ENCODE measurements at regions not wholly inside any gene's neighbourhood (a gene's known extent, or its start where the extent isn't known, plus 50 kb on each side); places are given as distances from the start of the nearest gene placed in this dataset.

DNA sequence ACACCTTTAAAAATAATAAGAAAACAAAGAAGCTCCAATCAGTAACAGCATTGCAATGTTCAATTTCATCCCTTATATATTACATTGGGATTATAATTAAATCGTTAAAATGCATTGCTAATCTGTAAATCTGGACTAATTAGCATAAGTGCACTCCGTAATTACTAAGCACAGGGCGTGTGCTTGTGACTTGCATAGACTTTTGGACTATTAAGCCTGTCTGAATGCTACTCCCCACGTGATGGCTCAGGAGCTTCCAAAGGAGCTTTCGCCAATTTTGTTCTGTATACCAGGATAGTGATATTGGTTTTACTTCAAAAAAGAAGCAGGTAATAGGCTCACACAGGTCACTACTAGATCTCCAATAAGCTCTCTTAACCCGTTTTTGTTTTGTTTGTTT, 497.1 kb downstream of the SMARCA1 start:
- WGBS (ENCODE audit: missing lambda C conversion rate): 27% methylated on average over 6 of the region's 6 CpGs
- no peak for FAIRE-seq
- Histone ChIP-seq H3K9me3 (no peaks in the 10 kb centered on the region), H3K4me2 (no peak overlapping the region), H3K27ac (no peak overlapping the region), H3K4me3 (no peak overlapping the region), H3K4me1 (no peaks in the 10 kb centered on the region)
- TF ChIP-seq EHF (CRISPR knock-in tag; IDR thresholded peaks at IDR 0.05) (no peak), EHMT2 (IDR thresholded peaks at IDR 0.05; ENCODE audit: low read depth) (no peak), CEBPB (IDR thresholded peaks at IDR 0.05) (no peak), ZFP36 (IDR thresholded peaks at IDR 0.05; ENCODE audit: borderline replicate concordance, partially characterized antibody) (no peak)
- ATAC-seq: no peak
- no peak for DNase-seq (ENCODE audit: low read depth in 1 of 2, low spot score in 1 of 2)
- POLR2A ChIA-PET: no interaction called here
- CTCF ChIA-PET: no interaction called here

DNA sequence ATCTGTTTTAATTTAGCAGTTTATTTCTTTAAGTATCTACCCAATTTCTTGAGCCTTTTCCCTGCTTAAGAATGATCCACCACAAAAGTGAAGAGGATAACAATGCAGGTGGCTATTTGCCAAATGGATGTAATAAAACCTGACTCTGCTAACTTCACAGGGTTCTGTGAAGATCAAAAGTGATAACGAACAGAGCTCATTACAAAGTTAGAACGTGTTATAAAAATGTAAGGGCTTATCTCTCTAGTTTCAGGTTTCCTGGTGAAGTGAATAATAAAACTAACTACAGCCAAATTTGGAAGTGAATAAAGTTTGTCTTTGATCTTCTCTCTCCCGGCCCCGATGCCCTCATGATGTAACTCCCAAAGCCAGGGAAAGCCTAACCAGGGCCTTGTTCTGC, 497.9 kb downstream of the SMARCA1 start:
- TF ChIP-seq HDAC2 (IDR thresholded peaks at IDR 0.05) (no peak), CEBPB (IDR thresholded peaks at IDR 0.05) (no peak), ZNF302 (CRISPR knock-in tag; IDR thresholded peaks at IDR 0.05) (no peak), EHMT2 (IDR thresholded peaks at IDR 0.05; ENCODE audit: low read depth) (no peak), CHD4 (IDR thresholded peaks at IDR 0.05; ENCODE audit: borderline replicate concordance) (no peak), FOXS1 (CRISPR knock-in tag; IDR thresholded peaks at IDR 0.05) (no peak), FOSL2 (IDR thresholded peaks at IDR 0.05) (no peak), FOSL2 (CRISPR knock-in tag; IDR thresholded peaks at IDR 0.05) (no peak), GATA3 (IDR thresholded peaks at IDR 0.05; ENCODE audit: borderline replicate concordance) (no peak), JUN (IDR thresholded peaks at IDR 0.05) (no peak), NFE2L2 (conservative IDR thresholded peaks at IDR 0.05; ENCODE audit: low read length) (no peak), ESRRA (IDR thresholded peaks at IDR 0.05; ENCODE audit: borderline replicate concordance, low read length) (no peak), CBX2 (IDR thresholded peaks at IDR 0.05; ENCODE audit: borderline replicate concordance, low read depth) (no peak), EP300 (IDR thresholded peaks at IDR 0.05) (no peak), POLR2AphosphoS2 (conservative IDR thresholded peaks at IDR 0.05; ENCODE audit: low read length) (no peak), RARB (CRISPR knock-in tag; IDR thresholded peaks at IDR 0.05) (no peak)
- TF ChIP-seq, protein P1, sequence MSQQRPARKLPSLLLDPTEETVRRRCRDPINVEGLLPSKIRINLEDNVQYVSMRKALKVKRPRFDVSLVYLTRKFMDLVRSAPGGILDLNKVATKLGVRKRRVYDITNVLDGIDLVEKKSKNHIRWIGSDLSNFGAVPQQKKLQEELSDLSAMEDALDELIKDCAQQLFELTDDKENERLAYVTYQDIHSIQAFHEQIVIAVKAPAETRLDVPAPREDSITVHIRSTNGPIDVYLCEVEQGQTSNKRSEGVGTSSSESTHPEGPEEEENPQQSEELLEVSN (IDR thresholded peaks at IDR 0.05; ENCODE audit: borderline replicate concordance, low read depth): no peak
- TF ChIP-seq, protein P2, sequence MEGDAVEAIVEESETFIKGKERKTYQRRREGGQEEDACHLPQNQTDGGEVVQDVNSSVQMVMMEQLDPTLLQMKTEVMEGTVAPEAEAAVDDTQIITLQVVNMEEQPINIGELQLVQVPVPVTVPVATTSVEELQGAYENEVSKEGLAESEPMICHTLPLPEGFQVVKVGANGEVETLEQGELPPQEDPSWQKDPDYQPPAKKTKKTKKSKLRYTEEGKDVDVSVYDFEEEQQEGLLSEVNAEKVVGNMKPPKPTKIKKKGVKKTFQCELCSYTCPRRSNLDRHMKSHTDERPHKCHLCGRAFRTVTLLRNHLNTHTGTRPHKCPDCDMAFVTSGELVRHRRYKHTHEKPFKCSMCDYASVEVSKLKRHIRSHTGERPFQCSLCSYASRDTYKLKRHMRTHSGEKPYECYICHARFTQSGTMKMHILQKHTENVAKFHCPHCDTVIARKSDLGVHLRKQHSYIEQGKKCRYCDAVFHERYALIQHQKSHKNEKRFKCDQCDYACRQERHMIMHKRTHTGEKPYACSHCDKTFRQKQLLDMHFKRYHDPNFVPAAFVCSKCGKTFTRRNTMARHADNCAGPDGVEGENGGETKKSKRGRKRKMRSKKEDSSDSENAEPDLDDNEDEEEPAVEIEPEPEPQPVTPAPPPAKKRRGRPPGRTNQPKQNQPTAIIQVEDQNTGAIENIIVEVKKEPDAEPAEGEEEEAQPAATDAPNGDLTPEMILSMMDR (IDR thresholded peaks at IDR 0.05): no peak
- TF ChIP-seq, protein P3, sequence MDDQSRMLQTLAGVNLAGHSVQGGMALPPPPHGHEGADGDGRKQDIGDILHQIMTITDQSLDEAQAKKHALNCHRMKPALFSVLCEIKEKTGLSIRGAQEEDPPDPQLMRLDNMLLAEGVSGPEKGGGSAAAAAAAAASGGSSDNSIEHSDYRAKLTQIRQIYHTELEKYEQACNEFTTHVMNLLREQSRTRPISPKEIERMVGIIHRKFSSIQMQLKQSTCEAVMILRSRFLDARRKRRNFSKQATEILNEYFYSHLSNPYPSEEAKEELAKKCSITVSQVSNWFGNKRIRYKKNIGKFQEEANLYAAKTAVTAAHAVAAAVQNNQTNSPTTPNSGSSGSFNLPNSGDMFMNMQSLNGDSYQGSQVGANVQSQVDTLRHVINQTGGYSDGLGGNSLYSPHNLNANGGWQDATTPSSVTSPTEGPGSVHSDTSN (IDR thresholded peaks at IDR 0.05): no peak
- TF ChIP-seq, protein P4, sequence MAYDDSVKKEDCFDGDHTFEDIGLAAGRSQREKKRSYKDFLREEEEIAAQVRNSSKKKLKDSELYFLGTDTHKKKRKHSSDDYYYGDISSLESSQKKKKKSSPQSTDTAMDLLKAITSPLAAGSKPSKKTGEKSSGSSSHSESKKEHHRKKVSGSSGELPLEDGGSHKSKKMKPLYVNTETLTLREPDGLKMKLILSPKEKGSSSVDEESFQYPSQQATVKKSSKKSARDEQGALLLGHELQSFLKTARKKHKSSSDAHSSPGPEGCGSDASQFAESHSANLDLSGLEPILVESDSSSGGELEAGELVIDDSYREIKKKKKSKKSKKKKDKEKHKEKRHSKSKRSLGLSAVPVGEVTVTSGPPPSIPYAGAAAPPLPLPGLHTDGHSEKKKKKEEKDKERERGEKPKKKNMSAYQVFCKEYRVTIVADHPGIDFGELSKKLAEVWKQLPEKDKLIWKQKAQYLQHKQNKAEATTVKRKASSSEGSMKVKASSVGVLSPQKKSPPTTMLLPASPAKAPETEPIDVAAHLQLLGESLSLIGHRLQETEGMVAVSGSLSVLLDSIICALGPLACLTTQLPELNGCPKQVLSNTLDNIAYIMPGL (CRISPR knock-in tag; IDR thresholded peaks at IDR 0.05; ENCODE audit: borderline replicate concordance): no peak
- TF ChIP-seq, protein P5, sequence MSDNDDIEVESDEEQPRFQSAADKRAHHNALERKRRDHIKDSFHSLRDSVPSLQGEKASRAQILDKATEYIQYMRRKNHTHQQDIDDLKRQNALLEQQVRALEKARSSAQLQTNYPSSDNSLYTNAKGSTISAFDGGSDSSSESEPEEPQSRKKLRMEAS (IDR thresholded peaks at IDR 0.05): no peak
- CTCF ChIA-PET: no interaction called here
- FAIRE-seq: peak; percentile 39
- no peak for ATAC-seq
- Histone ChIP-seq H3K4me1 (no peaks in the 10 kb centered on the region), H3K9me3 (no peaks in the 10 kb centered on the region), H3K4me3 (no peak overlapping the region), H3K4me2 (no peak overlapping the region), H3K27ac (no peak overlapping the region)
- 21% methylated on average over 4 of the region's 4 CpGs for WGBS (ENCODE audit: missing lambda C conversion rate)
- DNase-seq (ENCODE audit: low read depth in 1 of 2, low spot score in 1 of 2): no peak
- POLR2A ChIA-PET: no interaction called here

Measured in A549 (cell line).